H1 (cell line): ENCODE measurements at regions not wholly inside any gene's neighbourhood (a gene's known extent, or its start where the extent isn't known, plus 50 kb on each side); places are given as distances from the start of the nearest gene placed in this dataset.

Experiments
- CTCF ChIA-PET: fragments of 300-600 bp; sonication (Branson Sonifier 250); formaldehyde crosslinking; loops from one replicate; lab custom pipeline; 2021; ENCODE audit not compliant: partially characterized antibody; lab: Charles Lee
- POLR2A ChIA-PET: fragments of 300-600 bp; sonication (Branson Sonifier 250); formaldehyde crosslinking; loops from one replicate; lab custom pipeline; 2021; ENCODE audit warnings: inconsistent platforms; ENCODE audit not compliant: partially characterized antibody; lab: Charles Lee
- DNase-seq, 2 experiments: peaks; one replicate each; pipeline versions ENCODE4 v3.0.0 to v3.0.0-alpha.2; 2010 to 2022; ENCODE audit warnings: low spot score in 2 of 2, low read depth in 1 of 2, mixed read lengths in 1 of 2
- FAIRE-seq: peaks from 2 replicates; lab custom pipeline; 2011; peaks lifted over from hg19 to GRCh38; lab: Jason Lieb, UNC
- H2AFZ ChIP-seq: 2 replicates; pipeline ENCODE4 v1.8.1; 2012; ENCODE audit warnings: low read length, inconsistent platforms
- H2AK5ac ChIP-seq: 2 replicates; pipeline ENCODE4 v1.6.1; 2013; ENCODE audit warnings: low read depth, low read length
- H2BK120ac ChIP-seq: replicated peaks from 2 replicates; pipeline ENCODE3; 2013; ENCODE audit warnings: low read depth, low read length, inconsistent platforms
- H2BK12ac ChIP-seq: 2 replicates; pipeline ENCODE4 v1.6.1; 2013; ENCODE audit warnings: low read depth, low read length
- H2BK15ac ChIP-seq: 2 replicates; pipeline ENCODE4 v1.6.1; 2013; ENCODE audit warnings: low read length
- H2BK20ac ChIP-seq: 2 replicates; pipeline ENCODE4 v1.6.1; 2013; ENCODE audit warnings: low read length
- H2BK5ac ChIP-seq: 2 replicates; pipeline ENCODE4 v1.6.1; 2013; ENCODE audit warnings: low read depth, low read length
- H3K14ac ChIP-seq: 2 replicates; pipeline ENCODE4 v1.6.1; 2013; ENCODE audit warnings: inconsistent platforms; ENCODE audit not compliant: insufficient read length
- H3K18ac ChIP-seq: 2 replicates; pipeline ENCODE4 v1.6.1; 2013; ENCODE audit warnings: low read length; ENCODE audit errors: extremely low read depth
- H3K23ac ChIP-seq: 2 replicates; pipeline ENCODE4 v1.6.1; 2013; ENCODE audit warnings: inconsistent platforms; ENCODE audit not compliant: insufficient read length
- H3K23me2 ChIP-seq: 2 replicates; pipeline ENCODE4 v1.6.1; 2013; ENCODE audit warnings: low read depth, low read length
- H3K27ac ChIP-seq: 2 replicates; pipeline ENCODE4 v1.6.1; 2011; ENCODE audit warnings: low read depth, low read length, inconsistent platforms
- H3K27me3 ChIP-seq, 4 experiments: replicated peaks in 1 of 4; 1 replicate in 1 of 4; 2 replicates in 3 of 4; pipeline versions ENCODE4 v1.6.1 to v1.8.1; 2011 to 2013; ENCODE audit warnings: low read length in 3 of 4, mild to moderate bottlenecking in 3 of 4, inconsistent platforms in 2 of 4, mixed read lengths in 2 of 4, moderate library complexity in 1 of 4; ENCODE audit not compliant: control insufficient read depth in 3 of 4, insufficient read depth in 3 of 4; ENCODE audit errors: extremely low read depth in 1 of 4
- H3K36me3 ChIP-seq, 4 experiments: 2 replicates each; pipeline versions ENCODE4 v1.6.1 to v1.8.1; 2011 to 2013; ENCODE audit warnings: mild to moderate bottlenecking in 4 of 4, low read length in 3 of 4, moderate library complexity in 2 of 4, control low read depth in 1 of 4, inconsistent platforms in 1 of 4; ENCODE audit not compliant: insufficient read depth in 4 of 4, control insufficient read depth in 2 of 4
- H3K4ac ChIP-seq: replicated peaks from 2 replicates; pipeline ENCODE3; 2013; ENCODE audit warnings: low read length, low read depth, mixed read lengths, inconsistent platforms; ENCODE audit not compliant: insufficient read length
- H3K4me1 ChIP-seq, 4 experiments: replicated peaks in 1 of 4; 1 replicate in 1 of 4; 2 replicates in 3 of 4; pipeline versions ENCODE4 v1.6.1 to v1.8.1; 2011 to 2013; ENCODE audit warnings: low read length in 3 of 4, inconsistent platforms in 2 of 4, mixed read lengths in 1 of 4; ENCODE audit not compliant: insufficient read depth in 4 of 4, control insufficient read depth in 3 of 4
- H3K4me2 ChIP-seq, 2 experiments: 2 replicates each; pipeline versions ENCODE4 v1.6.1 to v1.8.1; 2011 to 2013; ENCODE audit warnings: low read depth in 2 of 2, low read length in 2 of 2, control low read depth in 1 of 2, inconsistent platforms in 1 of 2, mild to moderate bottlenecking in 1 of 2; ENCODE audit not compliant: insufficient read depth in 1 of 2
- H3K4me3 ChIP-seq, 4 experiments: fragments of 200-600, 300-600 bp in 1 of 4; sonication (generic), shearing (Covaris generic), sonication (Bioruptor Twin) in 1 of 4; 2 replicates each; pipeline versions ENCODE4 v1.5.1 to v1.8.1; 2011 to 2016; ENCODE audit warnings: low read length in 4 of 4, low read depth in 3 of 4, control low read depth in 2 of 4, inconsistent platforms in 2 of 4, mild to moderate bottlenecking in 2 of 4, mixed read lengths in 1 of 4, moderate library complexity in 1 of 4; ENCODE audit not compliant: insufficient read depth in 2 of 4; ENCODE audit errors: extremely low read depth in 1 of 4
- H3K56ac ChIP-seq: replicated peaks from 2 replicates; pipeline ENCODE3; 2013; ENCODE audit warnings: low read depth, mild to moderate bottlenecking, mixed read lengths, low read length, inconsistent platforms; ENCODE audit not compliant: insufficient read length
- H3K79me1 ChIP-seq: 2 replicates; pipeline ENCODE4 v1.6.1; 2013; ENCODE audit warnings: low read depth, low read length, control low read depth
- H3K79me2 ChIP-seq, 2 experiments: 2 replicates each; pipeline versions ENCODE4 v1.6.1 to v1.8.1; 2012 to 2013; ENCODE audit warnings: low read length in 2 of 2, mild to moderate bottlenecking in 2 of 2, inconsistent platforms in 1 of 2; ENCODE audit not compliant: insufficient read depth in 2 of 2, control insufficient read depth in 1 of 2
- H3K9ac ChIP-seq, 4 experiments: replicated peaks in 1 of 4; 1 replicate in 1 of 4; 2 replicates in 3 of 4; pipeline versions ENCODE4 v1.6.1 to v1.8.1; 2011 to 2013; ENCODE audit warnings: low read depth in 3 of 4, low read length in 3 of 4, control low read depth in 2 of 4, mild to moderate bottlenecking in 2 of 4, moderate library complexity in 2 of 4, inconsistent platforms in 1 of 4; ENCODE audit errors: extremely low read depth in 1 of 4
- H3K9me3 ChIP-seq, 2 experiments: 2 replicates each; pipeline versions ENCODE4 v1.6.1 to v1.8.1; 2012 to 2013; ENCODE audit warnings: mild to moderate bottlenecking in 2 of 2, moderate library complexity in 2 of 2, control low read depth in 1 of 2, inconsistent platforms in 1 of 2, low read depth in 1 of 2, low read length in 1 of 2, mixed read lengths in 1 of 2; ENCODE audit not compliant: insufficient read depth in 2 of 2
- H4K20me1 ChIP-seq, 2 experiments: replicated peaks in 1 of 2; 2 replicates each; pipeline versions ENCODE3 to v1.8.1; 2011 to 2013; ENCODE audit warnings: inconsistent platforms in 2 of 2, low read length in 2 of 2, mild to moderate bottlenecking in 1 of 2; ENCODE audit not compliant: insufficient read depth in 2 of 2, control insufficient read depth in 1 of 2
- H4K5ac ChIP-seq: 2 replicates; pipeline ENCODE4 v1.6.1; 2013; ENCODE audit warnings: low read length, low read depth, mixed read lengths, inconsistent platforms; ENCODE audit not compliant: insufficient read length
- H4K8ac ChIP-seq: 2 replicates; pipeline ENCODE4 v1.8.0; 2013; ENCODE audit warnings: mild to moderate bottlenecking, moderate library complexity, low read length, inconsistent platforms; ENCODE audit not compliant: insufficient read depth; ENCODE audit errors: extremely low read depth
- H4K91ac ChIP-seq: replicated peaks from 2 replicates; pipeline ENCODE3; 2013; ENCODE audit warnings: low read length, mixed read lengths, inconsistent platforms; ENCODE audit not compliant: insufficient read length
- BCL11A ChIP-seq, 2 experiments: IDR thresholded peaks; one replicate each; pipeline ENCODE4 v1.6.1; 2011; ENCODE audit warnings: low read depth in 2 of 2, low read length in 2 of 2, mild to moderate bottlenecking in 2 of 2
- CHD2 ChIP-seq: IDR thresholded peaks from 2 replicates; pipeline ENCODE4 v1.6.1; 2012; ENCODE audit warnings: low read length, improper control_type of control experiment
- CTBP2 ChIP-seq: IDR thresholded peaks from 2 replicates; pipeline ENCODE4 v1.7.0; 2011; ENCODE audit warnings: borderline replicate concordance, mild to moderate bottlenecking, moderate library complexity, mixed read lengths, low read length; ENCODE audit not compliant: insufficient read depth, insufficient read length
- EGR1 ChIP-seq: IDR thresholded peaks from 2 replicates; pipeline ENCODE4 v1.6.1; 2011; ENCODE audit warnings: low read depth, low read length, borderline replicate concordance
- JUN ChIP-seq: IDR thresholded peaks from 2 replicates; pipeline ENCODE4 v1.6.1; 2011; ENCODE audit warnings: low read depth, mild to moderate bottlenecking, improper control_type of control experiment, low read length
- MAFK ChIP-seq: IDR thresholded peaks from 2 replicates; pipeline ENCODE4 v1.6.1; 2012; ENCODE audit warnings: low read depth, mild to moderate bottlenecking, improper control_type of control experiment, low read length
- NRF1 ChIP-seq: IDR thresholded peaks from 2 replicates; pipeline ENCODE4 v1.6.1; 2011; ENCODE audit warnings: mild to moderate bottlenecking, low read depth, low read length, improper control_type of control experiment
- SIN3A ChIP-seq, 2 experiments: IDR thresholded peaks in 1 of 2; conservative IDR thresholded peaks in 1 of 2; 2 replicates each; pipeline ENCODE4 v1.6.1; 2011 to 2012; ENCODE audit warnings: low read length in 2 of 2, improper control_type of control experiment in 1 of 2, low read depth in 1 of 2, mild to moderate bottlenecking in 1 of 2
- SIX5 ChIP-seq: IDR thresholded peaks from 2 replicates; pipeline ENCODE4 v1.6.1; 2011; ENCODE audit warnings: mild to moderate bottlenecking, low read depth, low read length
- YY1 ChIP-seq: IDR thresholded peaks from 2 replicates; pipeline ENCODE4 v1.6.1; 2011; ENCODE audit warnings: low read depth, mild to moderate bottlenecking, low read length
- WGBS, 2 experiments: shearing (Covaris generic) in 1 of 2; methylation state at CpG; one replicate each; pipeline versions ENCODE4 v1.1.6 to v1.1.7; 2013 to 2015; ENCODE audit warnings: low lambda C conversion rate in 2 of 2, mixed read lengths in 2 of 2, inconsistent platforms in 1 of 2, low coverage in 1 of 2, missing lambda C conversion rate in 1 of 2; ENCODE audit not compliant: insufficient replicate concordance in 2 of 2, insufficient coverage in 1 of 2, insufficient read length in 1 of 2; ENCODE audit errors: extremely low coverage in 1 of 2, missing lambda C conversion rate in 1 of 2; 5-methylcytosine and 5-hydroxymethylcytosine counted together
- TF ChIP-seq, protein P1 (sequence below), 3 experiments: IDR thresholded peaks; 1 replicate in 2 of 3; 2 replicates in 1 of 3; pipeline versions ENCODE4 v1.5.1 to v1.6.1; 2011; ENCODE audit warnings: low read length in 3 of 3, mild to moderate bottlenecking in 3 of 3, inconsistent platforms in 2 of 3, low read depth in 1 of 3, moderate library complexity in 1 of 3; ENCODE audit not compliant: insufficient read depth in 1 of 3; ENCODE audit errors: control extremely low read depth in 1 of 3
- TF ChIP-seq, protein P2 (sequence below): IDR thresholded peaks from 2 replicates; pipeline ENCODE4 v1.6.1; 2011; ENCODE audit warnings: low read depth, mild to moderate bottlenecking, low read length; ENCODE audit not compliant: insufficient read depth

DNA sequence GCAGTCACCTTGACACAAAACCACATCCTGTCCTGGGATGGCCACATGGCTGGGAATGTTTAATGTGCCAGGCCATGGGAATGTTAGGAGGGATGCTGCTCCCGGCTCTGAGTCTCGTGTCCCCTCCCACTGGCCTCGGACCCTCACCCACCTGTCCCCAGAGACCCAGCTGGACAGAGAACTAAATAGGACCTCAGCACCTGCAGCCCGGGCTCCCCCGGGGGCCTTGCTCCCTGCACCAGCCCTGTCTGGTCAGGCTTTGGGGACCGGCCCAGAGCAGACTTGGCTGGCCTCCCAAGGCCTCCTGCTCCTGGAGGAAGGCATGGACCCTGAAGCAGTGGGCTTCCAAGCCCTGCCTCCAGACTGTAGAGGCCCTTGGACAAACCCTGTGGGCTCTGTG, 100.0 kb upstream of the IQSEC1 start:
- Histone ChIP-seq H3K27me3 (no peaks in the 10 kb centered on the region), H2BK20ac (no peak overlapping the region), H3K36me3 (no peaks in the 10 kb centered on the region), H4K8ac (no peak overlapping the region), H3K18ac (no peak overlapping the region), H3K9me3 (peaks cover 8 to 9% of the 10 kb centered on the region in 2 experiments), H3K79me2 (no peaks in the 10 kb centered on the region), H3K4me1 (peaks cover 0 to 8% (median 7%) of the 10 kb centered on the region in 4 experiments; a peak in 6 of 7 replicates), H3K4me2 (no peak overlapping the region), H3K56ac (no peak overlapping the region), H3K9ac (no peak overlapping the region; a peak in 1 of 7 replicates), H2BK15ac (no peak overlapping the region), H3K14ac (no peak overlapping the region), H4K5ac (no peak overlapping the region), H3K79me1 (no peaks in the 10 kb centered on the region), H3K4ac (no peak overlapping the region), H3K23me2 (no peaks in the 10 kb centered on the region), H2BK120ac (no peak overlapping the region), H4K20me1 (no peaks in the 10 kb centered on the region), H2BK5ac (no peak overlapping the region), H2BK12ac (no peak overlapping the region), H3K27ac (no peak overlapping the region), H3K23ac (no peak overlapping the region), H3K4me3 (no peak overlapping the region), H2AFZ (no peak overlapping the region), H4K91ac (no peak overlapping the region), H2AK5ac (no peak overlapping the region)
- FAIRE-seq (no peak), DNase-seq (no peak)
- CTCF ChIA-PET: interaction anchor here (3.8 kb wide), 1 partner anchor 81 kb away, joined by 14 read pairs; no protein-coding TSS in a partner anchor
- 90% methylated on average over 4 of the region's 6 CpGs; no CpG with 5 or more reads in 1 of the 2 experiments for WGBS, 2 experiments
- POLR2A ChIA-PET: no interaction called here
- TF ChIP-seq YY1 (no peak), EGR1 (no peak), SIN3A (conservative IDR thresholded peaks at IDR 0.05 in 1 of 2, IDR thresholded peaks at IDR 0.05 in 1 of 2; ENCODE audit: low read depth in 1 of 2, low read length in 2 of 2) (no peak), NRF1 (no peak), SIX5 (no peak), CTBP2 (no peak), MAFK (no peak), CHD2 (no peak), JUN (no peak), BCL11A (IDR thresholded peaks at IDR 0.05; ENCODE audit: low read depth in 2 of 2, low read length in 2 of 2) (no peak)
- TF ChIP-seq, protein P1, sequence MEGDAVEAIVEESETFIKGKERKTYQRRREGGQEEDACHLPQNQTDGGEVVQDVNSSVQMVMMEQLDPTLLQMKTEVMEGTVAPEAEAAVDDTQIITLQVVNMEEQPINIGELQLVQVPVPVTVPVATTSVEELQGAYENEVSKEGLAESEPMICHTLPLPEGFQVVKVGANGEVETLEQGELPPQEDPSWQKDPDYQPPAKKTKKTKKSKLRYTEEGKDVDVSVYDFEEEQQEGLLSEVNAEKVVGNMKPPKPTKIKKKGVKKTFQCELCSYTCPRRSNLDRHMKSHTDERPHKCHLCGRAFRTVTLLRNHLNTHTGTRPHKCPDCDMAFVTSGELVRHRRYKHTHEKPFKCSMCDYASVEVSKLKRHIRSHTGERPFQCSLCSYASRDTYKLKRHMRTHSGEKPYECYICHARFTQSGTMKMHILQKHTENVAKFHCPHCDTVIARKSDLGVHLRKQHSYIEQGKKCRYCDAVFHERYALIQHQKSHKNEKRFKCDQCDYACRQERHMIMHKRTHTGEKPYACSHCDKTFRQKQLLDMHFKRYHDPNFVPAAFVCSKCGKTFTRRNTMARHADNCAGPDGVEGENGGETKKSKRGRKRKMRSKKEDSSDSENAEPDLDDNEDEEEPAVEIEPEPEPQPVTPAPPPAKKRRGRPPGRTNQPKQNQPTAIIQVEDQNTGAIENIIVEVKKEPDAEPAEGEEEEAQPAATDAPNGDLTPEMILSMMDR (IDR thresholded peaks at IDR 0.05; ENCODE audit: control extremely low read depth in 1 of 3, insufficient read depth in 1 of 3, low read depth in 1 of 3, low read length in 3 of 3): no peak
- TF ChIP-seq, protein P2, sequence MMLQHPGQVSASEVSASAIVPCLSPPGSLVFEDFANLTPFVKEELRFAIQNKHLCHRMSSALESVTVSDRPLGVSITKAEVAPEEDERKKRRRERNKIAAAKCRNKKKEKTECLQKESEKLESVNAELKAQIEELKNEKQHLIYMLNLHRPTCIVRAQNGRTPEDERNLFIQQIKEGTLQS: no peak
